Neural progenitor cell (in vitro differentiated cells): ENCODE measurements at regions not wholly inside any gene's neighbourhood (a gene's known extent, or its start where the extent isn't known, plus 50 kb on each side); places are given as distances from the start of the nearest gene placed in this dataset.

Source experiments
- CTCF ChIP-seq: fragments of 200-600 bp; sonication (generic); IDR thresholded peaks from 2 replicates; pipeline ENCODE4 v1.5.1; 2017; ENCODE audit warnings: antibody characterized with exemption, mild to moderate bottlenecking
- EZH2 ChIP-seq: fragments of 200-600 bp; sonication (generic); IDR thresholded peaks from 2 replicates; pipeline ENCODE4 v1.6.1; 2017; ENCODE audit warnings: antibody characterized with exemption, mild to moderate bottlenecking, moderate library complexity
- EZH2phosphoT487 ChIP-seq: fragments of 200-600 bp; sonication (generic); IDR thresholded peaks from 2 replicates; pipeline ENCODE4 v1.6.1; 2017; ENCODE audit warnings: antibody characterized with exemption

- TF ChIP-seq CTCF (no peak), EZH2 (no peak), EZH2phosphoT487 (no peak)
These were observed 75.1 kb downstream of the PTTG1 start for GRCh38 chr5:160496784-160497183.
